HL-60 (cell line): ENCODE measurements at regions not wholly inside any gene's neighbourhood (a gene's known extent, or its start where the extent isn't known, plus 50 kb on each side); places are given as distances from the start of the nearest gene placed in this dataset.

Experiments
- DNase-seq, 2 experiments: peaks; one replicate each; pipeline ENCODE4 v3.0.0-alpha.2; 2010 to 2020; ENCODE audit warnings: low read depth in 1 of 2, low spot score in 1 of 2
- H3K27ac ChIP-seq: fragments of 250-450 bp; sonication (Bioruptor Pico); replicated peaks from 2 replicates; pipeline ENCODE4 v1.5.1; 2020; ENCODE audit warnings: mild to moderate bottlenecking, moderate library complexity
- H3K27me3 ChIP-seq: fragments of 250-450 bp; sonication (Bioruptor Pico); 2 replicates; pipeline ENCODE4 v1.5.1; 2021; ENCODE audit warnings: mild to moderate bottlenecking, moderate library complexity; ENCODE audit not compliant: insufficient read depth, poor library complexity, severe bottlenecking
- H3K4me3 ChIP-seq: replicated peaks from 2 replicates; pipeline ENCODE4 v1.5.1; 2011; ENCODE audit warnings: mild to moderate bottlenecking, control low read depth, low read length; ENCODE audit not compliant: insufficient read depth
- GABPA ChIP-seq: IDR thresholded peaks from 2 replicates; pipeline ENCODE4 v1.6.1; 2012; ENCODE audit warnings: low read depth
- POLR2AphosphoS5 ChIP-seq: IDR thresholded peaks from 2 replicates; pipeline ENCODE4 v1.6.1; 2012; ENCODE audit warnings: low read depth
- SPI1 ChIP-seq: IDR thresholded peaks from 2 replicates; pipeline ENCODE4 v1.6.1; 2012; ENCODE audit warnings: low read depth, mild to moderate bottlenecking, borderline replicate concordance
- TF ChIP-seq, protein P1 (sequence below): IDR thresholded peaks from one replicate; pipeline ENCODE4 v1.5.1; 2011; ENCODE audit warnings: low read length, control low read depth, inconsistent platforms; ENCODE audit not compliant: insufficient read depth
- TF ChIP-seq, protein P2 (sequence below): IDR thresholded peaks from 2 replicates; pipeline ENCODE4 v1.6.1; 2012; ENCODE audit warnings: low read depth; ENCODE audit not compliant: insufficient replicate concordance

DNA sequence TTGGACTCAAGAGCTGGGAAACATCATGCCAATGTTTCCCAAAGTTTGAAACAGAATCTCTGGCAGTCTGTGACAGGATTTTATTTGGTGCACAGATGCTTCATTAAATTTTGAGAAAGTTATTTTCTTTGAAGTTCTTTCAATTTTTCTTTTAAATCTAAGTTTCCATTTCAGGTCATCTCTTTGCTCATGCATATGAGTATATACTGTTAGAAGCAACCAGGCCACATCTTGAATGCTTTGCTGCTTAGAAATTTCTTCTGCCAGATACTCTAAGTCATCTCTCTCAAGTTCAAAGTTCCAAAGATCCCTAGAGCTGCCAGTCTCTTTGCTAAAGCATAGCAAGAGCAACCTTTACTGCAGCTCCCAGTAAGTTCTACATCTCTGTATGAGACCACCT lies 59.1 kb upstream of the CCDC28A start:
- no peak overlapping the region for H3K4me3 ChIP-seq
- no peak overlapping the region for H3K27ac ChIP-seq
- DNase-seq: no peak
- H3K27me3 ChIP-seq: no peaks in the 10 kb centered on the region
- no peak for TF ChIP-seq GABPA
- TF ChIP-seq, protein P1, sequence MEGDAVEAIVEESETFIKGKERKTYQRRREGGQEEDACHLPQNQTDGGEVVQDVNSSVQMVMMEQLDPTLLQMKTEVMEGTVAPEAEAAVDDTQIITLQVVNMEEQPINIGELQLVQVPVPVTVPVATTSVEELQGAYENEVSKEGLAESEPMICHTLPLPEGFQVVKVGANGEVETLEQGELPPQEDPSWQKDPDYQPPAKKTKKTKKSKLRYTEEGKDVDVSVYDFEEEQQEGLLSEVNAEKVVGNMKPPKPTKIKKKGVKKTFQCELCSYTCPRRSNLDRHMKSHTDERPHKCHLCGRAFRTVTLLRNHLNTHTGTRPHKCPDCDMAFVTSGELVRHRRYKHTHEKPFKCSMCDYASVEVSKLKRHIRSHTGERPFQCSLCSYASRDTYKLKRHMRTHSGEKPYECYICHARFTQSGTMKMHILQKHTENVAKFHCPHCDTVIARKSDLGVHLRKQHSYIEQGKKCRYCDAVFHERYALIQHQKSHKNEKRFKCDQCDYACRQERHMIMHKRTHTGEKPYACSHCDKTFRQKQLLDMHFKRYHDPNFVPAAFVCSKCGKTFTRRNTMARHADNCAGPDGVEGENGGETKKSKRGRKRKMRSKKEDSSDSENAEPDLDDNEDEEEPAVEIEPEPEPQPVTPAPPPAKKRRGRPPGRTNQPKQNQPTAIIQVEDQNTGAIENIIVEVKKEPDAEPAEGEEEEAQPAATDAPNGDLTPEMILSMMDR: no peak
- no peak for TF ChIP-seq SPI1
- no peak for TF ChIP-seq POLR2AphosphoS5
- TF ChIP-seq, protein P2, sequence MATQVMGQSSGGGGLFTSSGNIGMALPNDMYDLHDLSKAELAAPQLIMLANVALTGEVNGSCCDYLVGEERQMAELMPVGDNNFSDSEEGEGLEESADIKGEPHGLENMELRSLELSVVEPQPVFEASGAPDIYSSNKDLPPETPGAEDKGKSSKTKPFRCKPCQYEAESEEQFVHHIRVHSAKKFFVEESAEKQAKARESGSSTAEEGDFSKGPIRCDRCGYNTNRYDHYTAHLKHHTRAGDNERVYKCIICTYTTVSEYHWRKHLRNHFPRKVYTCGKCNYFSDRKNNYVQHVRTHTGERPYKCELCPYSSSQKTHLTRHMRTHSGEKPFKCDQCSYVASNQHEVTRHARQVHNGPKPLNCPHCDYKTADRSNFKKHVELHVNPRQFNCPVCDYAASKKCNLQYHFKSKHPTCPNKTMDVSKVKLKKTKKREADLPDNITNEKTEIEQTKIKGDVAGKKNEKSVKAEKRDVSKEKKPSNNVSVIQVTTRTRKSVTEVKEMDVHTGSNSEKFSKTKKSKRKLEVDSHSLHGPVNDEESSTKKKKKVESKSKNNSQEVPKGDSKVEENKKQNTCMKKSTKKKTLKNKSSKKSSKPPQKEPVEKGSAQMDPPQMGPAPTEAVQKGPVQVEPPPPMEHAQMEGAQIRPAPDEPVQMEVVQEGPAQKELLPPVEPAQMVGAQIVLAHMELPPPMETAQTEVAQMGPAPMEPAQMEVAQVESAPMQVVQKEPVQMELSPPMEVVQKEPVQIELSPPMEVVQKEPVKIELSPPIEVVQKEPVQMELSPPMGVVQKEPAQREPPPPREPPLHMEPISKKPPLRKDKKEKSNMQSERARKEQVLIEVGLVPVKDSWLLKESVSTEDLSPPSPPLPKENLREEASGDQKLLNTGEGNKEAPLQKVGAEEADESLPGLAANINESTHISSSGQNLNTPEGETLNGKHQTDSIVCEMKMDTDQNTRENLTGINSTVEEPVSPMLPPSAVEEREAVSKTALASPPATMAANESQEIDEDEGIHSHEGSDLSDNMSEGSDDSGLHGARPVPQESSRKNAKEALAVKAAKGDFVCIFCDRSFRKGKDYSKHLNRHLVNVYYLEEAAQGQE: no peak

DNA sequence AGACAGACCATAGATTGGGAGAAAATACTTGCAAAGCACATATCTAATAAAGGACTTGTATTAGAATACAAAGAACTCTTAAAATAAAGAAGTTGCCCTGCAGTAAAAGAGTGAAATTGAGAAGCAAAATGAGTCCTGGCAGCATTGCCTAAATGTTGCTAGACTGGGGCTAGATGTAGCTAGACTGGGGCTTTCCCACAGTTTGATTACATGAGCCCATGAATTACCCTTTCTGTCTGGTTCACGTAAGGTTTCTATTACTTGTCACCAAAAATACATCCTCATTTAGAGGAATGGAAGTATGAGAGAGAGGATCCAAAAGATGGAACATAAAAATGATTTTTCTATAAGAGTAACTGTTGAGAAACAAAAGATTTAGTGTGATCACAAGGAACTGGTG lies 57.6 kb upstream of the CCDC28A start:
- DNase-seq: no peak
- TF ChIP-seq POLR2AphosphoS5: no peak
- TF ChIP-seq, protein P1: no peak
- no peak for TF ChIP-seq GABPA
- Histone ChIP-seq H3K27me3 (no peaks in the 10 kb centered on the region), H3K4me3 (no peak overlapping the region), H3K27ac (no peak overlapping the region)

DNA sequence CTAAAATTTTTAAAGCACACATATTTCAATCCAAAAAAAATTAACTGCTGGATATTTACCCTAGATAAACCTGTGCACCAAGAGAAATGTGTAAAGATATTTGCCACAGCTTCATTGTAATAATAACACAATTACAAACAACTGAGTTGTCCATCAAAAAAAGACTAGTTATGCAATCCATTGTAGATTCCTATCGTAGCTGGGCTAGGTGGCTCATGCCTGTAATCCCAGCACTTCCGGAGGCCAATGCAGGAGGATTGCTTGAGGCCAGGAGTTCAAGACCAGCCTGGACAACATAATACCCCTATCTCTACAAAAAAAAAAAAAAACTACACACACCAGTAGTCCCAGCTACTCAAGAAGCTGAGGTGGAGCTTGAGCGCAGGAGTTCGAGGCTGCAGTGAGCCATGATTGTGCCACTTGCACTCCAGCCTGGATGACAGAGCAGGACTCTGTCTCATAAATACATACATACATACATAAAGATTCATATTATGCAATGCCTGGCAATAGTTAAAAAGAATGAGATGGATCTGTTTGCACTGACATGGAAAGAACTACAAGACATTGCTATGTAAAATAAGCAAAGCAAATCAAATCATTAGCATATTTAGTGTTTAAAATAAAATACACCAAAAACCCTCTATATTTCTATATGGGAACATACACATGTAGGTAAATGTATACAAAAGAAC lies 56.5 kb upstream of the CCDC28A start:
- no peaks in the 10 kb centered on the region for H3K27me3 ChIP-seq
- no peak for TF ChIP-seq GABPA
- TF ChIP-seq, protein P1: no peak
- TF ChIP-seq SPI1: no peak
- TF ChIP-seq, protein P2: no peak
- TF ChIP-seq POLR2AphosphoS5: no peak
- DNase-seq: no peak
- H3K27ac ChIP-seq: no peak overlapping the region
- no peak overlapping the region for H3K4me3 ChIP-seq
